Natural killer cell (primary cell): ENCODE measurements at regions not wholly inside any gene's neighbourhood (a gene's known extent, or its start where the extent isn't known, plus 50 kb on each side); places are given as distances from the start of the nearest gene placed in this dataset.

ENCODE experiments used
- ATAC-seq, 3 donors: fragments of 150-1000 bp in 2 of 3; fragments of 200-7000 bp in 1 of 3; cut with Tn5 transposase; 1 replicate in 1 of 3; 2 replicates in 2 of 3; pipeline ENCODE4 v1.10.0; 2021; ENCODE audit warnings: mild to moderate bottlenecking in 2 of 3, moderate library complexity in 2 of 3
- DNase-seq, 2 donors: peaks; one replicate each; pipeline versions ENCODE4 v3.0.0 to v3.0.0-alpha.2; 2013 to 2021; ENCODE audit warnings: mixed read lengths in 1 of 2
- H3K27ac ChIP-seq: one replicate; pipeline ENCODE4 v1.5.1; 2013; ENCODE audit warnings: mild to moderate bottlenecking, low read length
- H3K27me3 ChIP-seq: one replicate; pipeline ENCODE4 v1.6.1; 2013; ENCODE audit warnings: low read length; ENCODE audit not compliant: control insufficient read depth, insufficient read depth
- H3K36me3 ChIP-seq: one replicate; pipeline ENCODE4 v1.6.1; 2013; ENCODE audit warnings: low read length; ENCODE audit not compliant: control insufficient read depth, insufficient read depth
- H3K4me1 ChIP-seq: one replicate; pipeline ENCODE4 v1.6.1; 2013; ENCODE audit warnings: low read length; ENCODE audit not compliant: control insufficient read depth, insufficient read depth
- H3K4me3 ChIP-seq: one replicate; pipeline ENCODE4 v1.5.1; 2013; ENCODE audit warnings: low read length
- H3K9me3 ChIP-seq: one replicate; pipeline ENCODE4 v1.6.1; 2013; ENCODE audit warnings: low read length; ENCODE audit not compliant: control insufficient read depth, insufficient read depth
- H3K27ac Mint-ChIP-seq, 2 donors: one replicate each; pipeline ENCODE4 v1.8.0; 2022; ENCODE audit warnings: mild to moderate bottlenecking in 2 of 2, mixed read lengths in 2 of 2, moderate library complexity in 1 of 2
- H3K27me3 Mint-ChIP-seq, 2 donors: one replicate each; pipeline ENCODE4 v1.8.0; 2022; ENCODE audit warnings: low read depth in 2 of 2, mixed read lengths in 2 of 2
- H3K36me3 Mint-ChIP-seq: one replicate; pipeline ENCODE4 v1.8.0; 2022; ENCODE audit warnings: mixed read lengths
- H3K4me1 Mint-ChIP-seq, 2 donors: one replicate each; pipeline ENCODE4 v1.8.0; 2022; ENCODE audit warnings: mixed read lengths in 2 of 2
- H3K4me3 Mint-ChIP-seq: one replicate; pipeline ENCODE4 v1.8.0; 2022; ENCODE audit warnings: mild to moderate bottlenecking, moderate library complexity, mixed read lengths
- H3K9me3 Mint-ChIP-seq, 2 donors: one replicate each; pipeline ENCODE4 v1.8.0; 2022; ENCODE audit warnings: mixed read lengths in 2 of 2
- CTCF ChIP-seq: fragments of 200-600 bp; IDR thresholded peaks from one replicate; pipeline ENCODE4 v1.8.0; 2022; ENCODE audit warnings: antibody characterized with exemption
- WGBS: methylation state at CpG from one replicate; pipeline ENCODE4 v1.1.7; 2013; ENCODE audit warnings: missing lambda C conversion rate; ENCODE audit not compliant: insufficient coverage; 5-methylcytosine and 5-hydroxymethylcytosine counted together
- intact Hi-C: fragments of 100-400 bp; cut with micrococcal nuclease; formaldehyde crosslinking; loops from one replicate; pipeline ENCODE4 v1.14.2; 2022

- Mint-ChIP-seq H3K36me3 (peaks cover 12% of the 10 kb centered on the region), H3K27ac (no peak overlapping the region), H3K9me3 (peaks cover 14 to 23% of the 10 kb centered on the region in 2 donors), H3K27me3 (no peaks in the 10 kb centered on the region), H3K4me1 (no peaks in the 10 kb centered on the region), H3K4me3 (no peak overlapping the region)
- Histone ChIP-seq H3K4me1 (no peaks in the 10 kb centered on the region), H3K36me3 (no peaks in the 10 kb centered on the region), H3K4me3 (no peak overlapping the region), H3K27me3 (no peaks in the 10 kb centered on the region), H3K27ac (no peak overlapping the region), H3K9me3 (no peaks in the 10 kb centered on the region)
- intact Hi-C loops, result no loop called here
- no peak for TF ChIP-seq CTCF
- no peak for ATAC-seq
- DNase-seq, result no peak
Observed at GRCh38 chr6:156087487-156087886, 631.8 kb upstream of the NOX3 start.

GRCh38 chr6:156082012-156082411 lies 626.4 kb upstream of the NOX3 start:
- H3K9me3 Mint-ChIP-seq, result peaks cover 2% of the 10 kb centered on the region in 2 donors

GRCh38 chr6:156080371-156080770 lies 624.7 kb upstream of the NOX3 start:
- H3K4me3 Mint-ChIP-seq, result no peak overlapping the region
- Histone ChIP-seq H3K9me3 (no peaks in the 10 kb centered on the region), H3K4me1 (no peaks in the 10 kb centered on the region), H3K27ac (no peak overlapping the region), H3K36me3 (no peaks in the 10 kb centered on the region), H3K4me3 (no peak overlapping the region), H3K27me3 (no peaks in the 10 kb centered on the region)
- intact Hi-C loops, result no loop called here
- DNase-seq (no peak), ATAC-seq (no peak)
- H3K27ac Mint-ChIP-seq, result no peak overlapping the region
- no peaks in the 10 kb centered on the region for H3K9me3 Mint-ChIP-seq
- H3K4me1 Mint-ChIP-seq, result no peaks in the 10 kb centered on the region
- no peak for TF ChIP-seq CTCF
- H3K36me3 Mint-ChIP-seq, result no peaks in the 10 kb centered on the region
- H3K27me3 Mint-ChIP-seq, result no peaks in the 10 kb centered on the region
- 58% methylated on average over 1 of the region's 1 CpG for WGBS

More at GRCh38 chr6:156082012-156082411, 626.4 kb upstream of the NOX3 start:
- Mint-ChIP-seq H3K4me1 (no peaks in the 10 kb centered on the region), H3K4me3 (no peak overlapping the region), H3K36me3 (no peaks in the 10 kb centered on the region), H3K27ac (no peak overlapping the region), H3K27me3 (no peaks in the 10 kb centered on the region)
- Histone ChIP-seq H3K4me1 (no peaks in the 10 kb centered on the region), H3K27me3 (no peaks in the 10 kb centered on the region), H3K4me3 (no peak overlapping the region), H3K36me3 (no peaks in the 10 kb centered on the region), H3K9me3 (no peaks in the 10 kb centered on the region), H3K27ac (no peak overlapping the region)
- 86% methylated on average over 3 of the region's 3 CpGs for WGBS
- no peak for ATAC-seq
- intact Hi-C loops, result no loop called here
- DNase-seq, result no peak
- TF ChIP-seq CTCF, result no peak

- DNase-seq (peak in 1 of 2 donors; percentile 5), ATAC-seq (no peak)
- 60% methylated on average over 4 of the region's 4 CpGs for WGBS
- H3K27me3 Mint-ChIP-seq, result no peaks in the 10 kb centered on the region
- H3K4me3 ChIP-seq, result no peak overlapping the region
- H3K4me3 Mint-ChIP-seq, result no peak overlapping the region
- no peaks in the 10 kb centered on the region for H3K27me3 ChIP-seq
- no peaks in the 10 kb centered on the region for H3K4me1 Mint-ChIP-seq
- H3K27ac Mint-ChIP-seq, result no peak overlapping the region
- intact Hi-C loops, result no loop called here
- no peaks in the 10 kb centered on the region for H3K9me3 ChIP-seq
- no peaks in the 10 kb centered on the region for H3K36me3 ChIP-seq
- no peak overlapping the region for H3K27ac ChIP-seq
- TF ChIP-seq CTCF, result no peak
- H3K9me3 Mint-ChIP-seq, result no peaks in the 10 kb centered on the region
- H3K4me1 ChIP-seq, result no peaks in the 10 kb centered on the region
- no peaks in the 10 kb centered on the region for H3K36me3 Mint-ChIP-seq
Observed at GRCh38 chr6:156068881-156069280, 613.2 kb upstream of the NOX3 start.
